Activated CD4-positive, alpha-beta T cell treated with anti-CD3 and anti-CD28 coated beads for 48 hours (primary cell): ENCODE measurements at regions not wholly inside any gene's neighbourhood (a gene's known extent, or its start where the extent isn't known, plus 50 kb on each side); places are given as distances from the start of the nearest gene placed in this dataset.
A peak's percentile ranks its signal among the peaks of the same experiment; 100 is the strongest.

ENCODE experiments used
- DNase-seq: peaks from one replicate; pipeline ENCODE4 v3.0.0-alpha.2; 2020

- no peak for DNase-seq
Observed at GRCh38 chr5:96282020-96282419, 151.0 kb downstream of the PCSK1 start.

DNA sequence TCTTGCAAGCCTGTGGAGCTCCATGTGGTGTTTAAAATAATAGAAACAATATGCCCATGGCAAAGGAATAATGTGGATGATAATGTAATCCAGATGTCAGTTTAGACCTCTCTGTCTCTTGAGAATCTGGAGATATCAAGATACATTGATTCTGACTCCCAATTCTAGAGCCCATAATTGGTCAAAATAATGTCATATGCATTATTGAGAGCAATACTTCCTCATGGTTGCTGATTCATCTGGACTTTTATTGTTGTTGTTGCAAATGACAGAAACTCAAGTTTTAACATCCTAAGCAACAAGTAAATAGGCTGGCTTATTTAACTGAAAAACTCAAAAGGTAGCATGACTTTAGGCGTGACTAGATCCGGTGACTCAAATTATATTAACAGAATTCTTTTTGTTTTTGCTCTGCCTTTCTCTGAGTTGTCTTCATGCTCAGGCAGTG is 152.1 kb downstream of the PCSK1 start:
- no peak for DNase-seq

GRCh38 chr5:96279801-96280542 is 153.1 kb downstream of the PCSK1 start:
- peak; percentile 25 for DNase-seq

- DNase-seq: no peak
Observed at GRCh38 chr5:96278981-96279380, 154.1 kb downstream of the PCSK1 start.

GRCh38 chr5:96275051-96275450 is 158.0 kb downstream of the PCSK1 start:
- no peak for DNase-seq

DNA sequence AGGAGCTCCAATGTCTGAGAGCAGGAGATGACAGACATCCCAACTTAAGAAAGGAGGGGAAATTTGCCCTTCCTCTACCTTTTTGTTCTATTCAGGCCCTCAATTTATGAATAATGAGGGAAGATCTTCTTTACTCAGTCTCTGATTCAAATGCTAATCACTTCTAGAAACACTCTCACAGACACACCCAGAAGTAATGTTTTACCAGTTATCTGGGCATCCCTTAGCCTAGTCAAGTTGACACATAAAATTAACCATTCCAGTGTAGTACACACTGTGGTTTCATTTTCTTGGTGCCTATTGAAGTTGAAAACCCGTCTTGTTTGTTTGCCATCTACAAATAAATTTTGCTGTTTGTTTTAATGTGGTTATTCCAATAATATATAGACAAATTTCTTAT is 167.6 kb downstream of the PCSK1 start:
- no peak for DNase-seq

GRCh38 chr5:96264047-96264446 is 169.0 kb downstream of the PCSK1 start:
- DNase-seq: no peak

- DNase-seq: no peak
Observed at GRCh38 chr5:96262105-96262504, 170.9 kb downstream of the PCSK1 start.

GRCh38 chr5:96260009-96260408 is 173.0 kb downstream of the PCSK1 start:
- DNase-seq: no peak

DNA sequence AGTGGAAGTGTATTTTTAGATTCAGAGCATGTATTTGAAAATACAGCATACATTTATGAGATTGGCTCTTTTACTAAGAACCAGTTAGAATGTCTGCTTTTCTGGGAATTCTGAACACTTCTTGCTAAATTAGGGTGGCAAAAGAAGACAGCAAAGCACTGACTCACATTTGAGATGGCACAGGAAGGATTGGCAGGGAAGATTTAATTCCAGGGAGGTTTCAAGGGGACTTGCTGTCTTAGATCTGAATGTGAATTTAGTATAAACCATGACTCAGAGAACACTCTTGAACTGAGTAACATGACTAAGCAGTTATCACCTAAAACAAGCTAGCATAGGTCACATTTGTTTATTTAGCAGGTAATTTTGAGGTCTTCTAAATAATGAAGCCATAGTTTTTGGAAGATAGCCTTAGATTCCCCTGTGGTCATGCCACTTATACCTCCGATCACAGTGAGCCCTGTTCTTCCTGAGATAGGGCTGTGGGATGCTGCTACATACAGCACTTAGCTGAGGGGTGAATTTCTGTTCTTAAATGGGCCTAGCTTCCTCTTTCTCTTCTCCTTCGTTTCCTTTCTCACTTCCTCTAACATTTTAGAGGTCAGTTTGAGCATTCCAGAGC is 173.8 kb downstream of the PCSK1 start:
- DNase-seq: no peak

DNA sequence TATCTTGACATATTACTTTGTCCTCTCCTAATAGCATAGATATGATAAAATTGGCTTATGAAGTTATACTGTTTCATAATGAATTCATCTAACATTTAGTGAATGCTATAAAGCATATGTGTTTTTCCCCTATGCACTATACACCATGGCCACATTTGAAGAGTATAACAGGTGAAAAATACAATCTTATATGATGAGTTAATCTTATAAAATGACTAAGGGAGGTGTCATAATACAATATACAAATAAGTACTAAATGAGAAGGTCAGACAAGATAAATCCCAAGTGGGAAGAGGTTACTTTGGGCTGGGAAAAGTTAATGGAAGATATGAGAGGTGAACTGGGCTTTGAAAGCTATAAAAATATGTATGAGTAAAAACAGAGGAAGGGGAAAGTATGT is 174.4 kb downstream of the PCSK1 start:
- DNase-seq: no peak

DNA sequence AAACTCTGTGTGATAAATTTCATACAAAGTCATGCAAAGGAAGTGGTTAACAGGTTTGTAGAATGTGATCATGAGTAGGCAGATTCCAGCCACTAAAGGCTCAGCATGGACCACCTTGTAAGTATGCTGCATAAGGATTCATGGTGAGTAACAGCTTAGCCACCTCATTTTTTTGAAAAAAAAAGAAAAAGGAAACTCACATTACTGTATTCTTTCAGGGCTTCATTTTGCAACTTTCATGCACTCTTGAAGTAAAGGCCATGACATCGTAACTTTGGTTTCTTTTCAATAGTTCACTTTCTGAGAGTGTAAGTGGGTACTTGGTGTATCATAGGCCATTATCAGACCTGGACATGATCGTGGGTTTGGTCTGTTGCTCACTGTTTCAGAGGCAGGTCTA is 175.1 kb downstream of the PCSK1 start:
- no peak for DNase-seq

DNA sequence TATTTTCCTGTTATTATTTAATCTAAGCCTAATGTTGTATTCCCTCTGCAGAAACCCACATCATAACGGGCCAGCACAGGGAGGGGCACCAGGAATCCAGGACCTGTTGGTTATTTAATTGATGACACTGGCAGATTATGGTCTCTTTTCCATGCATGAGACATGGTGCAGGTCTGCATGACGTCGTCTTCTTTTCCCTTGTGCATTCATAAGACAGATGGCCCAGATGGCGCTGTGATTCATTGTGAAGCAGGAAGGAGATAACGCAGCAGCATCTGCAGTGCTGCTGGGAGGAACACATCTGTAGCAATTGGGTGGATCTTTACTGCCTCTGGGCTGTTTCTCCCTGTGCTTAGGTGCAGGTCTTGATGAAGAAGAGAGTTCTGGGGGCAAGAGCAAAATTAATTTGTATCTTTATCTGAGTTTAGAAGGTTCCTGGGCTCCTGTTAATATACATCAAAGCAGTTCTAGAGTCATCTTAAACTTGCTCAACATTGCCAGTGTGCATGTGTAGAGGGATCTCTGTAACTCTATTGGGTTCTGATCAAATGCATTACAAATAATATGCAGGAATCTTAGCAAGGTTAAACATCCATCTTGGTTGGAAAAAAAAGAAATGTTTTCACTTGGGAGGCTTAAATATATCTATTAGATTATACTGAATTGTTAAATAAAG is 176.1 kb downstream of the PCSK1 start:
- peak; percentile 18 for DNase-seq

DNA sequence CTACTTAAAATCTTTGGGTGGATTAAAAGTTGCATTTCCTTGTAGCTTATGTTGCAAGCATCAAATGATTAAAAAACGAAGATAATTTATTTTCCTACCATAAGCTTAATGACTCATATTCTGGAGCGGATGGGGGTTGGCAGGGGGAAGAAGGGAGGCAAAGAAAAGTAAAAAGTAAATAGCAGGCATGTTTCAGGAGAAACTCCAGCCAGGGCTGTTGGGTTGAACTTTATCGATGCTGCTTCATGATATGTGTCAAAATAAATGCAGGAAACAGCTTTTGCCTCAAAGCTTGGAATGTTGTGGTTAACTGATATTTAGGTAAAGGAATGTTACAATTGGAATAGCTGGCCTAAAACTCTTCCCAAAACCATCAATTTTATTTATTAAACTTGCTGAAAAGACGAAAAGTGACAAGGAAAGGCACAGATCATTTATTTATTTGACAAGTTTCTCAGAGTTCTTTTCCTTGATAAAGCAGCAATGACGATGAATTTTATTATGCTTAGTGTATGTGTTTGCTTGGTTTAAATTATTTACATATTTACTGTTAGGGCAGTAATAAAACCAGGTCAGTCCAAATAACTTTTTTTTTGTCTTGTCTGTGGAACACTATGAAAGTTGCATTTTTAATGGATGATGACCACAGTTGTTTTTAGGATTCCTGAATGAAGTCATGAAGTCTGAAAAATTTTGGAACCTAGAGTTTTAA is 177.9 kb downstream of the PCSK1 start:
- DNase-seq: no peak

- DNase-seq: no peak
Observed at GRCh38 chr5:96253140-96253539, 179.9 kb downstream of the PCSK1 start.

GRCh38 chr5:96252596-96252995 is 180.5 kb downstream of the PCSK1 start:
- no peak for DNase-seq

DNA sequence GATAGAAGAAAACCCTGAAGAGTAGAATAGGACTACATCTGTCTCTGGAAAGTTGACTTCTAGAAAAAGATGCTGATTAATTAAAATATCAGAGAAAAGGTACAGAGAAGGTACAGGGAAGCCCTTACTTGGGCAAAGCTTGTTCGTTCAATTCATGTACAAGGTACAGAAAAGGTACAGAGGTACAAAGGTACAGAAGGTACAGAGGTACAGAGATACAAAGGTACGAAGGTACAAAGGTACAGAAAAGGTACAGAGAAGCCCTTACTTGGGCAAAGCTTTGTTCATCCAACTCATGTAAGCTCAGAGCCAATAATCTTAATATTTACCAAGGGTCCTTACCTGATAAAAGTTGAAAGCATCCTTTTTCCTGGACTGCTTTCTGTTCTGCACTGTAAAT is 182.3 kb downstream of the PCSK1 start:
- no peak for DNase-seq

DNA sequence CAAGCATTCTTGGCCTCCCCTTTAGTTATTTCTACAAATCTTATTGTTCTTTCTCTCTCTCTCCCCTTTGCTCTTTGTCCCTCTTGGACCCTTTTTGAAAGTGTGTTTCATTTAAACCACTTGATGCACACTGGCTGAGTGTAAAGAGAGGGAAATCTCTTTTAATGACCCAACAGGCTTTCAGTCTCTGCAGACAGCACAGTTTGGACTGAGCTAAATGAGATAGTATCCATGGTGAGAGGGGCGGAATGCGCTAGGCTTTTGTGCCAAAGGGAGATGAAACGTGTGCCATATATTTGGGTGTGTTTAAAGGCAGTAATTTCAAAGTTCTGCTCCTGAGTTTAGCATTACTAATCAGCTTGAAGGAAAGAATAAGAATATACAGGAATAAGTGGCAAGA is 184.9 kb downstream of the PCSK1 start:
- no peak for DNase-seq

GRCh38 chr5:96247708-96248107 is 185.3 kb downstream of the PCSK1 start:
- DNase-seq: no peak

GRCh38 chr5:96247097-96247701 is 185.8 kb downstream of the PCSK1 start:
- no peak for DNase-seq

- DNase-seq: no peak
Observed at GRCh38 chr5:96245140-96246091, 187.6 kb downstream of the PCSK1 start.

DNA sequence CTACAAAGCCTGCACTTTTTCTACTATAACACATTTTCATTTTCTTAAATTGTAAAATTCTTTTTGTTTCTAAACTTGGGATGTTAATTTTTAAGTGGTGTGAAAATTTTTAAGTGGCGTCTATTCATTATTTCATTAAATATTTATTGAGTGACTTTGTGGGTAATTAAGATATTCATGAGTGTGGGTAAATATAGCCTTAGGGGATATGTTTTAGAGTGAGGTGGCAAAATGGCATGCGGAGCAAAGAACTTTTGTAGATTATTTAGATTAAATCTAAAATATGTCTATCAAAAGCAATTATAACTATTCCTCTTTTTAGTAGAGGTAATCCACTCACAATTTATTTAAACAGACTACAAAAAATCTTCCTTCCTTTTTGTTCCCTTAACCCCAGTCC is 188.4 kb downstream of the PCSK1 start:
- no peak for DNase-seq
